ENCODE measurements at regions not wholly inside any gene's neighbourhood (a gene's known extent, or its start where the extent isn't known, plus 50 kb on each side); places are given as distances from the start of the nearest gene placed in this dataset.

DNA sequence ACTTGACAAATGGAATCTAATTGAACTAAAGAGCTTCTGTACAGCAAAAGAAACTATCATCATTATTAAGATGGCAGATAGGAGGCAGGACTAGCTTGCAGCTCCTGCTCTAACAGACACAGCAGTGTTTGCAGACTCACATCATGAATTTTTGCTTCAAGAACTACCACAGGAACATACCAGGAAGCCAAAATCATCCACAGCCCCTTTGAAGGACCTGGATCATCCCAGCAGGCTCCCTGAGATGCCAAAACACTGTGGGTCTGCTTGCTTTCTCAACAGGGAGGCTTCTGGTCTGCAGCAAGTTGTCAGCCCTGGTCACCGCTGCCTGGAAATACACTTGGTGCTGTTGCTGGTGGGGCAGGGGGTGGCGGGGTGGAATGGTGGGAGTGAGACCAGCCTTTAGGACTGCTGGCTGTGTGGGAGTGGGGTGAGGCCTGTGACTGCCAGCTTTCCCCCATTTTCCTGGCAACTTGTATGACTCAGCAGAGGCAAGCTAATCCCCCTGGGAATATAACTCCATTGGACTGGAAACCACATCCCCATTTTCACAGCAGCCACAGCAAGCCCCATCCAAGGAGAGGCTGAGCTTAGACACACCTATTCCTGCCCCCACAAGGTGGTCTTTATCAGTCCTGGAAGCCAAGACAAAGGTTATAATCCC is 533.8 kb upstream of the CYLC2 start:
- no peak for TF ChIP-seq EZH2 (IDR thresholded peaks at IDR 0.05)
- no peak for TF ChIP-seq FOXP2 (optimal IDR thresholded peaks at IDR 0.05; ENCODE audit: control extremely low read depth, extremely low read length, insufficient read depth)
- TF ChIP-seq POLR2AphosphoS5 (IDR thresholded peaks at IDR 0.05; ENCODE audit: borderline replicate concordance, low read depth, low read length) = no peak

All from SK-N-MC (cell line).